Neural cell (in vitro differentiated cells): ENCODE measurements at regions not wholly inside any gene's neighbourhood (a gene's known extent, or its start where the extent isn't known, plus 50 kb on each side); places are given as distances from the start of the nearest gene placed in this dataset.

ENCODE experiments used
- H2AFZ ChIP-seq: fragments of 200-600, 300-800 bp; sonication (generic), shearing (Covaris generic); 2 replicates; pipeline ENCODE4 v1.6.0; 2014; ENCODE audit warnings: low read depth, mild to moderate bottlenecking, antibody characterized with exemption, low read length, moderate library complexity
- H3F3A ChIP-seq: fragments of 200-600 bp; shearing (Covaris generic); 2 replicates; pipeline ENCODE4 v1.6.1; 2016; ENCODE audit warnings: mild to moderate bottlenecking, moderate library complexity, mixed read lengths, antibody characterized with exemption, low read length; ENCODE audit not compliant: insufficient read depth, poor library complexity, severe bottlenecking
- H3K27ac ChIP-seq: fragments of 200-600, 300-800 bp; sonication (generic), shearing (Covaris generic); 2 replicates; pipeline ENCODE4 v1.5.1; 2014; ENCODE audit warnings: mild to moderate bottlenecking, low read length, moderate library complexity
- H3K27me3 ChIP-seq: fragments of 300-800, 200-600 bp; sonication (generic), shearing (Covaris generic); 2 replicates; pipeline ENCODE4 v1.6.0; 2014; ENCODE audit warnings: mild to moderate bottlenecking, low read depth, low read length, moderate library complexity; ENCODE audit not compliant: insufficient read depth
- H3K36me3 ChIP-seq: fragments of 300-800, 200-600 bp; sonication (generic), shearing (Covaris generic); 2 replicates; pipeline ENCODE4 v1.5.1; 2014; ENCODE audit warnings: mild to moderate bottlenecking, antibody characterized with exemption, low read length, moderate library complexity; ENCODE audit not compliant: insufficient read depth
- H3K4me2 ChIP-seq: fragments of 300-800, 200-600 bp; sonication (generic), shearing (Covaris generic); 2 replicates; pipeline ENCODE4 v1.6.0; 2014; ENCODE audit warnings: mild to moderate bottlenecking, low read length
- H3K4me3 ChIP-seq: fragments of 300-800, 200-600 bp; sonication (generic), shearing (Covaris generic); 2 replicates; pipeline ENCODE4 v1.5.1; 2014; ENCODE audit warnings: mild to moderate bottlenecking, low read length, moderate library complexity
- H3K79me2 ChIP-seq: fragments of 200-600 bp; shearing (Covaris generic); replicated peaks from 2 replicates; pipeline ENCODE4 v1.6.0; 2014; ENCODE audit warnings: mild to moderate bottlenecking, low read length, moderate library complexity; ENCODE audit not compliant: insufficient read depth
- H3K9ac ChIP-seq: fragments of 300-800, 200-600 bp; sonication (generic), shearing (Covaris generic); 2 replicates; pipeline ENCODE4 v1.6.1; 2016; ENCODE audit warnings: mild to moderate bottlenecking, low read length, mixed read lengths
- H3K9me2 ChIP-seq: fragments of 200-600 bp; shearing (Covaris generic); 2 replicates; pipeline ENCODE4 v1.6.1; 2016; ENCODE audit warnings: mild to moderate bottlenecking, low read length, mixed read lengths; ENCODE audit not compliant: insufficient read depth
- H3K9me3 ChIP-seq: fragments of 200-600, 300-800 bp; sonication (generic), shearing (Covaris generic); 2 replicates; pipeline ENCODE4 v1.6.1; 2016; ENCODE audit warnings: mild to moderate bottlenecking, mixed run types, low read length, moderate library complexity, mixed read lengths
- H4K20me1 ChIP-seq: fragments of 200-600 bp; shearing (Covaris generic); 2 replicates; pipeline ENCODE4 v1.6.1; 2016; ENCODE audit warnings: mild to moderate bottlenecking, mixed run types; ENCODE audit not compliant: insufficient read depth
- EP300 ChIP-seq: fragments of 450-650 bp; conservative IDR thresholded peaks from 2 replicates; pipeline ENCODE4 v1.6.1; 2014; ENCODE audit warnings: antibody characterized with exemption, mild to moderate bottlenecking, moderate library complexity; ENCODE audit not compliant: poor library complexity, severe bottlenecking
- EZH2 ChIP-seq: fragments of 200-600, 300-800 bp; shearing (Covaris generic), sonication (generic); IDR thresholded peaks from 2 replicates; pipeline ENCODE4 v1.6.1; 2014; ENCODE audit warnings: antibody characterized with exemption, low read length, borderline replicate concordance, mild to moderate bottlenecking; ENCODE audit not compliant: insufficient read depth, poor library complexity, severe bottlenecking
- MXI1 ChIP-seq: fragments of 450-650 bp; conservative IDR thresholded peaks from 2 replicates; pipeline ENCODE4 v1.6.1; 2014; ENCODE audit warnings: antibody characterized with exemption, mild to moderate bottlenecking; ENCODE audit not compliant: poor library complexity, severe bottlenecking
- POLR2AphosphoS5 ChIP-seq: IDR thresholded peaks from 2 replicates; pipeline ENCODE4 v1.6.1; 2012
- RAD21 ChIP-seq: fragments of 450-650 bp; conservative IDR thresholded peaks from 2 replicates; pipeline ENCODE4 v1.6.1; 2014; ENCODE audit warnings: antibody characterized with exemption, mild to moderate bottlenecking, moderate library complexity
- REST ChIP-seq: IDR thresholded peaks from 2 replicates; pipeline ENCODE4 v1.6.1; 2012; ENCODE audit warnings: borderline replicate concordance
- SMC3 ChIP-seq: fragments of 450-650 bp; conservative IDR thresholded peaks from 2 replicates; pipeline ENCODE4 v1.6.1; 2014; ENCODE audit warnings: antibody characterized with exemption, mild to moderate bottlenecking, moderate library complexity; ENCODE audit not compliant: poor library complexity
- TAF1 ChIP-seq: IDR thresholded peaks from 2 replicates; pipeline ENCODE4 v1.6.1; 2012; ENCODE audit warnings: low read depth
- TF ChIP-seq, protein P1 (sequence below): fragments of 450-650 bp; IDR thresholded peaks from 2 replicates; pipeline ENCODE4 v1.5.1; 2014; ENCODE audit warnings: antibody characterized with exemption, mild to moderate bottlenecking, moderate library complexity; ENCODE audit not compliant: poor library complexity, severe bottlenecking

DNA sequence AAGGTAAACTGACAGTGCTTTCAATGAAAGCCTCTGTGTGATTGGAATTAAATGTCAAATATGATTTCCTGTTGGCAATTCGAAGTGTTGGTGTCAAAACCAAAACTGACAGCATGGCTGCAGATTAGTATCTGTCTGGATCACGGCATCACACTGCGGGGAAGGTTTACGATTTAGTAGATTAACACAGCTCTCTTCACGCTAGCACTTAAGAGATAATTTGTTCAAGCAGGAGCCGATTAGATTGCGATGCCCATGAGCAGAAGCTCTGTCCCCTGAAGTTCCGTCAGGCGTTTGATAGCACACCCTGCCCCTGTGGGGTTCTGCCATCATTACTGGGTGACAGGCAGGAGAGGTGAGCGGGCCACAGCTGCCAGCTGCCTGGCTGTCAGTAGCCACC is 279.5 kb upstream of the AUTS2 start:
- Histone ChIP-seq H3K4me2 (no peak overlapping the region), H3F3A (no peaks in the 10 kb centered on the region), H3K36me3 (no peaks in the 10 kb centered on the region), H3K9ac (no peak overlapping the region), H4K20me1 (no peaks in the 10 kb centered on the region), H3K27me3 (no peaks in the 10 kb centered on the region), H3K4me3 (peak overlapping the region; percentile 12), H3K79me2 (no peaks in the 10 kb centered on the region), H2AFZ (no peak overlapping the region), H3K9me2 (no peaks in the 10 kb centered on the region), H3K27ac (no peak overlapping the region), H3K9me3 (peaks cover 3% of the 10 kb centered on the region)
- TF ChIP-seq MXI1 (no peak), EP300 (peak; percentile 86), POLR2AphosphoS5 (peak; percentile 72)

- Histone ChIP-seq H3K9me3 (no peaks in the 10 kb centered on the region), H3K4me3 (no peak overlapping the region), H3F3A (no peaks in the 10 kb centered on the region), H2AFZ (no peak overlapping the region), H3K27ac (no peak overlapping the region), H3K4me2 (no peak overlapping the region), H3K9me2 (no peaks in the 10 kb centered on the region), H3K79me2 (no peaks in the 10 kb centered on the region), H3K36me3 (no peaks in the 10 kb centered on the region), H4K20me1 (no peaks in the 10 kb centered on the region), H3K9ac (no peak overlapping the region), H3K27me3 (no peaks in the 10 kb centered on the region)
- TF ChIP-seq MXI1: no peak
- TF ChIP-seq EP300: no peak
- no peak for TF ChIP-seq SMC3
Measured at GRCh38 chr7:69328516-69328915, 269.8 kb upstream of the AUTS2 start.

DNA sequence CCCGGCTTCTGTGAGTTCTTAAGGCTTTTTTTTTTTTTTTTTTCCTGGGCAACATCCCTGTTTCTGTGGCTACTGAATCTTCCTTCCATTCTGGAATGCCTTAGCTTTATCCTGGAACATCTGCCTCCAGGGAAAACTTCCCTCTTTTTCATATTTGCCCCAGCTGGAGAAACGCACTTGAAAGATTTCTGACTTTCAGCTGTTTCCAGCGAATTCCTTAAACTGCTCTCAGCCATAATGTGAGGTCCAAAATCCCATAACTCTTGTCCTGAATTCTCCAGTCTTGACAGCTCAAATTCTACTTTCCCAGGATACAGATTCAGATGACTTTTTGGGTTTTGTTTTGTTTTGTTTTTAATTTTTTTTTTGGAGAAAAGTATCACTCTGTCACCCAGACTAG is 263.6 kb upstream of the AUTS2 start:
- H3K27me3 ChIP-seq: no peaks in the 10 kb centered on the region
- H3K79me2 ChIP-seq: no peaks in the 10 kb centered on the region
- no peak overlapping the region for H2AFZ ChIP-seq
- H3K36me3 ChIP-seq: no peaks in the 10 kb centered on the region
- H3K4me3 ChIP-seq: no peak overlapping the region
- no peaks in the 10 kb centered on the region for H3F3A ChIP-seq
- no peak overlapping the region for H3K27ac ChIP-seq
- no peaks in the 10 kb centered on the region for H4K20me1 ChIP-seq
- H3K9me3 ChIP-seq: no peaks in the 10 kb centered on the region
- H3K4me2 ChIP-seq: no peak overlapping the region
- no peak overlapping the region for H3K9ac ChIP-seq
- H3K9me2 ChIP-seq: no peaks in the 10 kb centered on the region
- TF ChIP-seq MXI1: no peak
- TF ChIP-seq EZH2: no peak
- no peak for TF ChIP-seq TAF1
- TF ChIP-seq SMC3: no peak
- TF ChIP-seq, protein P1, sequence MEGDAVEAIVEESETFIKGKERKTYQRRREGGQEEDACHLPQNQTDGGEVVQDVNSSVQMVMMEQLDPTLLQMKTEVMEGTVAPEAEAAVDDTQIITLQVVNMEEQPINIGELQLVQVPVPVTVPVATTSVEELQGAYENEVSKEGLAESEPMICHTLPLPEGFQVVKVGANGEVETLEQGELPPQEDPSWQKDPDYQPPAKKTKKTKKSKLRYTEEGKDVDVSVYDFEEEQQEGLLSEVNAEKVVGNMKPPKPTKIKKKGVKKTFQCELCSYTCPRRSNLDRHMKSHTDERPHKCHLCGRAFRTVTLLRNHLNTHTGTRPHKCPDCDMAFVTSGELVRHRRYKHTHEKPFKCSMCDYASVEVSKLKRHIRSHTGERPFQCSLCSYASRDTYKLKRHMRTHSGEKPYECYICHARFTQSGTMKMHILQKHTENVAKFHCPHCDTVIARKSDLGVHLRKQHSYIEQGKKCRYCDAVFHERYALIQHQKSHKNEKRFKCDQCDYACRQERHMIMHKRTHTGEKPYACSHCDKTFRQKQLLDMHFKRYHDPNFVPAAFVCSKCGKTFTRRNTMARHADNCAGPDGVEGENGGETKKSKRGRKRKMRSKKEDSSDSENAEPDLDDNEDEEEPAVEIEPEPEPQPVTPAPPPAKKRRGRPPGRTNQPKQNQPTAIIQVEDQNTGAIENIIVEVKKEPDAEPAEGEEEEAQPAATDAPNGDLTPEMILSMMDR: no peak
- TF ChIP-seq POLR2AphosphoS5: no peak
- no peak for TF ChIP-seq EP300
- no peak for TF ChIP-seq RAD21
- no peak for TF ChIP-seq REST
